HG03064 (cell line): ENCODE measurements at regions not wholly inside any gene's neighbourhood (a gene's known extent, or its start where the extent isn't known, plus 50 kb on each side); places are given as distances from the start of the nearest gene placed in this dataset.

Experiments used
- ATAC-seq: cut with Tn5 transposase; IDR thresholded peaks from one replicate; pipeline ENCODE4 v1.9.1; 2021; ENCODE audit warnings: low read depth; ENCODE audit not compliant: unreplicated experiment

DNA sequence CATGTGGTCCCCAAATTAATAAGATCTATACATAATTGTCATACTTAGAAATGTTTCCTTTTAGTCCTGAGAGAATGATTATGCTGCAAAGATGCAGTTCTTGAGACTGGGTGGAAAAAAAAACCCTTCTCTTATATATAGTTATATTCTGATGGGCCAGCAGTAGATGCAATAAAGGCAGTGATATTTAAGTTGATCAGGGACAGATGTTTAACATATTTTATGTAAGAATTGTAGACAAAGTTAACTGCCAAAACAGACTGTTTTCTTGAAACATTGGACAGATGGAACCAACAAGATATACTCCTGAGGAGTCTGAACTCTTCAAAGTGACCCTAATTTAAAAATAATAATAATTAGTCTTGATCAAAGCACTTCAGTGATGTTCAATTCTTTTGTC is 172.0 kb upstream of the LRIG1 start:
- no peak for ATAC-seq

DNA sequence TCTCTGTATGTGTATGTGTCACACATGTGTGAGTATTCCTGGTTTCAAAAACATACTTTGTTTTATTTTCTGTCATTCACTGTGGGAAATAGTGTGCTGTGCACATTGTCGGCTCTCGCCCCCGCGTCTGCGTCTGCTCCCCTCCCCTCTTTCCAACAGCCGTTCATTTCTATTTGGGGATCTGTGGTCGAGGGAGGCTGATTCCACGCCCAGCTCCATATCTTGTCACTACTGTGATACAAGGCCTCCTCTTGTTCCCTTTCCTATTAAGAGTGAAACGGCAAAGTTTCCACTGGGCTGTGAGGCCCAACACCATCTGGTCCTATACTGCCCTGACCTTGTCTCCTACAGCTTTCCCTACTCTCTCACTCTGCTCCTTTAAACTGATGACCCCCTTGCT is 172.5 kb upstream of the LRIG1 start:
- ATAC-seq, result no peak

DNA sequence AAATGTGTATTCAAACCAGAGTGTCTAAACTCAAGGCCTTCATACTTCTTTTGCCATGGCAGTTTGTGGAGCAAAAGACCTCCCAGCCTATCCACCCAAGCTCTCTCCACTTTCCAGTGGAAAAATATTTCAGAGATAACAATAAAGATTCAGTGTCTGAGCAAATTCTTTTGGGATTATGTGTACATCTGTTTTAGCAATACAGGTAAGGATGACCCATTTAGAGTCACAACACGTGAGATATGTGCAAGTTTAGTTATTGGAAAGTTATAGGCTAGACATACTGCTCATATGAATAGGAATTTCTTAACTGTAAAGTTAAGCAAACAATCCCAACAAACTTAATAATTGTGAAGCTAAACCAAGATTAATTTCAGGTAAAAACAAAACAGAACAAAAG is 174.5 kb upstream of the LRIG1 start:
- no peak for ATAC-seq

DNA sequence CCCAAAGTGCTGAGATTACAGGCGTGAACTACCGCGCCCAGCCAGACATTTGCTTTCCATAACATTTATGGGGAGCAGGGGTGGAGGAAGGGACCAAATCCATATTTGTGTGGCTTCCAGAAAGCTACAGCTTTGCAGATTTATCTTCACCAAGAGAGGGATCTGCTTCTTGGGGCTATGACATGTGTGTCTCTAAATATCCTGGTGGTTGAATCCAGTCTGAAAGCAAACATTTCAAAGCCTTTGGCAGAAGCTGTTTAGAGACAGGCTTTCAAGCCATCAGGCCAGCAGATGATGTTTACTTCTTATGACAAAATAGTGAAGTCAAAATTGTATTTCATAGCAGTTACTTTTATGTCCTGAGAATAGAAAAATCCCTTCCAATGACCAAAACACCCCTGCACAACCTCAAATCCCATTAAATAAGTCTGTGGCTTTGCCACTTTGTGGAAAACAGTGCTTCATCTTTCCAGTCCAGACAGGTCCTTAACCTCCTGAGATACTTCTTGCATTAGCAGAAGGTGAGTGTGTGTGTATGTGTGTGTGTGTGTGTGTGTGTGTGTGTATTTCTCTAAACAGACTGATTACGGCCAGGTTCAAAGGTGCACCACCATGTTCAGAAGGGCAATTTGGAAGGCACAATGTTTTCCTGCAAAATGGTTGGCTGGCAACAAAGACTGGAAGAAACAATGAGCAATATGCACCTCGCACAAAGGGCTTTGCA is 191.4 kb upstream of the LRIG1 start:
- ATAC-seq, result no peak

DNA sequence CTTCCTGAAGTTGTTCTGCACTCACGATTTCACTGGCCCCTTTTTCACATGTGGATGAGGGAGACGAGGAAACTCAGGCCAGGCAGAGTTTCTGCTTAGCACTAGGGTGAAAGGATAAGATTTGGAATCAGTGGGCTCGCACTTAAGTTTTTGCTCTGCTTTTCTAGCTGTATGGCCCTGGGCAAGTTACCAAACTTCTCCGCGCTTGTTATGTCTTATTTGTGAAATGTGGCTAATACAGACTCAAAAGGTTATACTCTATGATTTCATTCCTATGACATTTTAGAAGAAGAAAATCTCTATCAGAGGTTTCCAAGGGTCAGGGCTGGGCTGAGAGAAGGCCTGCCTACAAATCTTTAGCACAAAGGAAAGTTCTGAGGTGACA is 191.9 kb upstream of the LRIG1 start:
- no peak for ATAC-seq

DNA sequence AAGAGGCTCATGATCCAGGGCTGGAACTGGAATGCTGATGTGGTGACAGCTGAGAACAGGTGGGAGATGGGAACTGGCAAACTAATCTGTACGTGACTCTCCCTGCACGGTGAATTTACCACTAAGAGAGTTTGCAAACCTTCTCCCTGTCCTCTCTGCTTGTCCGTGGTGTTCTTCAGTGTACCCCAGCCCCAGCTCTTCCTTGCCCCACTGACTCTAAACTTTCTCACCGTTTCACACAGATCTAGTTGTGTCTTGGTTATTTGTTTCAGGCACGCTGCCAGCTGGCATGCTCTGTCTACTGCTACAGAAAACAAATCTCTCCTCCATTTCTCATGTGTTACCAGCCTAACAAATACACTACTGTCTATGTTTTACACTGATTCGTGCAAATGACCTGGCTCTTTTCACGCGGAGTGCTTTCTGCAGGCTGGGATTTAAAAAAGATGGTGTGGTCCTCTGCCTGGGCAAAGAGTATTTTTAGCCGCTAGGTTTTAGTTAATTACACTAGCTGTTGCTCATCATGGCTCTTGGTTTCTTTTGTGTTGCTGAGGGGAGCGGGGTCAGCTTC is 192.7 kb upstream of the LRIG1 start:
- ATAC-seq, result no peak

DNA sequence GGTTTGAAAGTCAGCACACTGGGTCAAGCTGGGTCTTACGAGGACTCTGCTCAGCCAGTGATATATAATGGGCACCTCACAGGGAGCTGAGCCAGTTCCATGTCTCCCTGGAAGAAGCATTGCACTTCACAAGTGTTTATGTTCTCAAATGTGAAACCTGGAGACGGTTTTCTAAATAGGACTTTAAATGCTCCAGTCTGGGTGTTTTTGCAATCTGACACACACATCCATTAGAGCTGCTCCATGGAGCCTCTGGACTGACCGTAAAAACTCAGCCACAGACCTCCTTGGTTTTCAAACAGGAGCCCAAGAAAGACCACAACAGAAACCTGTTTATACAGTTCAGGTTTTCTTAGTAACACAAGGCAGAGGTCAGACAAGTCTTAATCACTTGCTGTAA is 201.3 kb upstream of the LRIG1 start:
- ATAC-seq, result no peak

DNA sequence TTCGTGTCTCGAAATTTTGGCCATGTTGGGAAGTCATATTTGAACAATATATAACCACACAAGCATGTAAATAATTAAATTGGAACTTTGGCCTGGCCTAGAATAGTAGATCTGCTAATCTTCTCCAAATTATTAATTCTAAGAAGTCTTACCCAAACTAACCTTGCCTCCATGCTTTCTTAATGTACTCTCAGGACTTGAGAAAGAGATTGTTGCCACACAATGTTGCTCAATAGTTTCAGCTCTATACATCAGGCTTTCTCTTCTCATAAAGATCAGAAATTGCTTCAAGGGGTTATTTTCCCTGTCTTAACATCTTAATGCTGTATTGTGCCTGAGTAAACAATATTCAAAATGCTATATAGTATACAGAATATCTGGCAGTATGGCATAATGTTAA is 202.7 kb upstream of the LRIG1 start:
- ATAC-seq, result no peak

DNA sequence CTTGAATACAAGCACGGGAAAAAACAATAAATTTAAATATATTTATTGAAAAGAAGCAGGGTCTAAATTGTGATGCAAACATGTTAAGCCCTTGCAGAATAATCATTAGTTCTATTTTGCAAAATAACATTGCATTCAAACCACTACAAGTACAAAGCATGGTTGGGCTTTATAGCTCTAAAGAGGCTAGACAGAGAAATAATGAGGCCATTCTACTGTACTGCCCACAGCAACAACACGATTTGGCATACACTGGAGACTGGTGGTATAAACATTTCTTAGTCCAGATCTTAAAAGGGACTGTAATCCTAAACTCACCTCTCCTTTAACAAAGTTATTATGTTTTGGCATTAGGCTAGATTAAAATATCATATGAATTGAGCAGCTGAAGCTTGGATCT is 204.3 kb upstream of the LRIG1 start:
- ATAC-seq, result no peak

DNA sequence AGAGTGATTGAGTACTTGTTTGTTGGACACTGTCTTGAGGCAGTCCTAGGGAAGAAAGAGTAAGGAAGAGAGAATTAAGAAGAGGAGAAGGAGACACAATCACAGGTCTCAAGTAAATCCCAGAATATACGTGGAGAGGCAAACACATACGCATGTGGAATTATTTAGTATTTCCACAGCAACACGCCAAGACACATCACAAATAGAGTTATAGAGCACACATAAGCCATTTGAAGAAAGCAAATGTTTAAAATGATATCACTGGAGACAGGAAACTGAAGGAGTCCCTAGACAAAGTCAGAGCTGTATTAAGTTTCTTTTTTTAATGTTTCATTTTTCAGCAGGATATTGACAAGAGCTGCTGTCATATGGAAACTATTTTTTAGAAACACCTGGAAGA is 206.1 kb upstream of the LRIG1 start:
- no peak for ATAC-seq

DNA sequence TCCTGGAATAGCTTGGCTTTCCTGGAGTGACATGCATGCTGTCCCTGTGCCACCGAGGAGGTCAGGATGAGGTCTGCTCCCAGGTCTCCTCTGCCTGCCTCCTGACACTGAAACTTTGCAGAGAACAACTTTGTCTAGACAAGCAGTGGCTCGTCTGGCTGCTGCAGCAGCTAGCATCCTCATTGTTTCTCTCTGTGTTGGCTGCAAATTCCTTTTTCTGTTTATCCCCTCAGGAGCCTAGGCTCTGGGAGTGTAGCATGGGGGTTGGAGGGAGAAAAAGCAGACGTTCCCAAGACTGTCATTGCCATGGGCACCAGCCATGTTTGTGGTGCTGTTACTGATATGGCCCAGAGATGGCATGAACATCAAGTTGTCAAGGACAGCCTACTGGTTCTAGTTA is 208.7 kb upstream of the LRIG1 start:
- ATAC-seq, result no peak

DNA sequence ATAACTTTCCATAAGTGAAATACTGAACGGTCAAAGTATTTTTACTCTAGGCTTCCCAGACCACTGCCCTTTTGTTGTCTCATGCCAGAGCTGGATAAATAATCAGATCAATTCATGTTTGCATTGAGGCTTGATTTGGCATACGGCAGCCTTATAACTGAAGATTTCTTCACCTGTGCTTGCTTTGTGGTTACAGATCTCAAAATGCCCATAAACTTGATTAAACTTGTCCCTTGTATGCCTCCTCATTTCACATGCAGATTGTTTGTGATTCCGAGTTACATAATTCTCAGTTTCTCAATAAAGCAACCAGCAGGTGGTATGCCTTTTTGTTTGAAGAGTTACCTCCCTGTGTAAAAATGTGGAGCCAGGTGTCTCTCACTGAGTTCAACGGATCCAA is 211.4 kb upstream of the LRIG1 start:
- ATAC-seq, result no peak

DNA sequence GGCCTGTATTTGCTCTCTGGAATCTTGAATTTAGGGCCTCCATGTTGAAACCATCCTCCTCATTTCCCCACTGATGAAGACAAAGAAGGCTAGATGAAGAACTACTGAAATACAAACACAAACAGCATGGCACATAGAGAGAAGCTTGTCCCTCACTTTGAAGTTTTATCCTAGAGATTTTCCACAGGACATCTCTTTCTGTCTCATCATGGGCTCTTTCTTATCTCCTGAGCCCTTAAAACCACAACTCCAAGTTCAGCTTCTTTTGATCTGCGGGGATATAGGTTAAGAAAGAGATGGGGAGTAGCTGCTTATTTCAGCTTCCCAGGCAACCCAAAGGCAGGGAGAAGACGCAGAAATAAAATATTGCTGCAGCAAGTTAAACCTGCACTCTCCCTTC is 213.1 kb upstream of the LRIG1 start:
- ATAC-seq, result no peak

DNA sequence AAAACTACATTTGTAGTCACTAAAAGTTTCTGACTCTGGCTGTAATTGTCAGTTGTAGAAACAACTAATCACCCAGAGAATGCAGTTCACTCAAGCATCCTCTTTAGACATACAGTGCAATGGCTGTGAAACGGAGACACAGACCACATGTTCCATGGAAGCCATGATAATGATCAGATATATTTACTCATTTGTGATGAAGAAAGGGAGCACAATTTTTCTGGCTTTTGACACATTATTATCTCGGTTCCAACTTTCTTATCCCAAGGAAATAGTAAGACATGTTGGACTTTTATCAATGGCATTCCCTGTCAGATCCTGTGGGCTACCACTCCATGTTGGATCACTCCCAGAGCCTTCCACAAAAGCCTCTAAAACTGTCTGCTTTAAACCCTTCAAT is 215.0 kb upstream of the LRIG1 start:
- ATAC-seq, result no peak

DNA sequence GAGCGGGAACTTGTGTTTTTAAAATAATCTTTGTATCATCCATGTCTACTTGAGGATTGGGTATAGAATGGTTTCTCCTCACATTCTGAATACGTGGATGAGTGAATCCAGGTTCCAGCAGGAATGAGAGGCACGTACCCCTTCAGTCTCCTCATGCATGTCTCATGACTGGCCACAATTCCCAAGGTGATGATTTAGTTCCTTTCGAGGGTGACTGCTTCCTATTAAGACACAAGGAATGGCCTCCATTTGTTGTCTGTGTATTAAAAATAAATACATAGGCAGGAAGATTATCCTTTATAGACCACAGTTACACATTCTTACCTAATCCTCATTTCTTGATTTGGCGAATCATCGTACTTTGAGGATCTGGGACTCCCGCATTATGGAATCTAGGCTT is 217.0 kb upstream of the LRIG1 start:
- ATAC-seq, result no peak

DNA sequence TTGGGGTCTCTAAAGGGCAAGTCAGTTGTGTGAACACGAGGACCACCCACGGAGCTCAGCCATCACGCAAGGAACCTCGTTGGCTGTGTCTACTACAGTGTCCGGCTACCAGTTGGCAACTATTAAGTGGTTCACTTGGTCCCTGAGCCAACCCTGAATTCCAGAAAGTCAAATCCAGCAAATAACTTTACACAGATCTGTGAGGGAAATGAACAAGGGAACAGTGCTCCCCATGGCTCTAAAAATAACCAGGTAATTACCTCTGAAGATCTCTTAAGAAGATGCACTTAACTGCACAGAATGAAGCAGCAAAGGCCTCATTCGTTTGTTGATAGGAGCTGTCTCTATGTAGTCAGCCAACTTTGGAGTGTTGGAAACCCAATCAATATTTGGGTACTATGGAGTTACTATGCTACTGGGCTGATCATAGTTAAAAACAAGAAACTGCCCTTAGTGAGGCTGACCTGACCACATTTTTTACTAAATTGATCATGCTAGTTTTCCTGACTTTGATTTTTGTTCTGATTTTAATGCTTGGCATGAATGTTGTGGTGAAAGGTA is 219.1 kb upstream of the LRIG1 start:
- ATAC-seq, result no peak

DNA sequence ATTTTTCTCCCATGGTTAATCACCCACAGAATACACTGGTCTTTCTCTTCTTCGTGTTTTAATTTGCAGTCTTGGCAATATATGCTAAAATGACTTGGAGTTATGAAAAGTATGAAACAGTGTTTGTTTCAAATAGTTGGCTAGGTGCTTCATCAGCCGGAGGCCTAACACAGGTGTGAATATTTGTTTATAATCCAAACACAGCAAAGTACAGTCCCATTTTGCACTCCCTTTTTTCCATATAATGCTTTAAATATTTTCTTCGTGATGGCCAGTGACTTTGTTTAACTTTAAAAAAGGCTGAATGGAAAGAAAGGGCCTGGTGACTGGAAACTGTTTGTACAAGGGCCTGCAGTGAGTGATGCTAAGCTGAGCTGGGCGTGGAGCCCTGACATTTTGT is 219.7 kb upstream of the LRIG1 start:
- ATAC-seq, result no peak

DNA sequence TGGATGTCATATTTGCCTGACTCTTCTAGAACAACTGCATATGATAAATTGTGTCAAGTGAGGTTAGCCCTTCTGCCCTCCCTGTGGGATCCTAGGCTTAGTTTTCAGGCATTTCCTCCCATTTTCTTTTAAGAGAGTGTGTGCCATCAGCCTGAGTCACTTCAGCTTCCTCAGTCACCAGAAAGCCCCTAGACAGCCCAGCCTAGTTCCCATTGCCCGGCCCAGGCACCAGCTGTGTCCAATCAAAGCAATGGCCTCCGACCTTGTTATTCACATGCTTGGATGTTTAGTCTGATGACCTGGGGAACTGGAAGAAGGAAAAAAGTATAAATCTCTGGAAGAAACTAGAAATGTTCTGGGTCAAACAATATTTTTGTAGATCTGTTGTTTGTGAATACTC is 221.9 kb upstream of the LRIG1 start:
- ATAC-seq, result no peak

DNA sequence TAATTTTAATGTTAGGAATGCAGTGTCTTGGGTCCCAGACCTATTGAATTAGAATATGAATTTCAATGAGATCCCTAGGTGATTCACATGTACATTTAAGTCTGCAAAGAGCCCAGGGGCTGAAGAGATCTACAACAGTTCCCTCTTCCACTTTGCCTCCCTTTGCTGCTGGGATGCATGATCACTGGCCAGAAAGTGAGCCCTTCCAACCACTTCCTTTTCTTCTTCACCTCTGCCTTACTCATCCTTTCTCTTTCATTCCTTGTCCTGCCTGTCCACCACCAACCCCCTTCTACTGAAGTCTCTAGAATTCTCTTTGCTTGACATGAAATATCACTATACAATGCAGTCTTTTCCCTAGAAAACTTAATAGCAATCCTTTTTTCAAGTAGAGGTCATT is 222.4 kb upstream of the LRIG1 start:
- ATAC-seq, result no peak

DNA sequence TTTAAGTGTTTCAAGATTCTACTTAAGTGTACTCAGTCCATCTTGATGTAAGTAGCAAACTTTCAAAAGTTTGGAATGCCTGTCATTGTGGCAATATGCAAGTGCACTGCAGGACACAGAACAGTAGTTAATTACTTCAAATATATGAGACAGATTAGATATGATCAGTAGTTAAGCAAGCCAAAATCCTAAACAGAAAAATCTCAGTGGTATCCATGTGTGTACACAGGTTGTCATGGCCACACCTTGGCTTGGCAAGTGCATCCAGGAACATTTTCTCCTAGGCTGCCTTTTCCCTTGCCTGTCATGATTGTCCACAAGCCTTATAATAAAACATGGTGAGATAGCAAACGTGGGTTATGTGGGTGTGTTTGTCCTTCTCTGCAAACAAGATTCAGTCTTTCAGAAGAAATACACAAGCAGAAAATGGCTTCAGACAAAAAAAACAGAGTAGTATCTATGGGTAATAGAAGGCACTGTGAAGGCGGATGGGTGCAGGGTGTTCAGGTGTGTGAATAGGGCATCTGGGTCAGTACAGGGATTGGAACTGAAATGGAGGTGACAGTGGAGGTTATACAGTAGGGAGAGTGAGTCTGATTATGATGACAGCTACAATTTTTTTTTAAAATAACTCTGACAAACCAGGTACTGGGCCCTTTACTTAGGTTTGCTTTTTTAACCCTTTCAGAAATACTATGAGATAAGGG is 229.0 kb upstream of the LRIG1 start:
- no peak for ATAC-seq

DNA sequence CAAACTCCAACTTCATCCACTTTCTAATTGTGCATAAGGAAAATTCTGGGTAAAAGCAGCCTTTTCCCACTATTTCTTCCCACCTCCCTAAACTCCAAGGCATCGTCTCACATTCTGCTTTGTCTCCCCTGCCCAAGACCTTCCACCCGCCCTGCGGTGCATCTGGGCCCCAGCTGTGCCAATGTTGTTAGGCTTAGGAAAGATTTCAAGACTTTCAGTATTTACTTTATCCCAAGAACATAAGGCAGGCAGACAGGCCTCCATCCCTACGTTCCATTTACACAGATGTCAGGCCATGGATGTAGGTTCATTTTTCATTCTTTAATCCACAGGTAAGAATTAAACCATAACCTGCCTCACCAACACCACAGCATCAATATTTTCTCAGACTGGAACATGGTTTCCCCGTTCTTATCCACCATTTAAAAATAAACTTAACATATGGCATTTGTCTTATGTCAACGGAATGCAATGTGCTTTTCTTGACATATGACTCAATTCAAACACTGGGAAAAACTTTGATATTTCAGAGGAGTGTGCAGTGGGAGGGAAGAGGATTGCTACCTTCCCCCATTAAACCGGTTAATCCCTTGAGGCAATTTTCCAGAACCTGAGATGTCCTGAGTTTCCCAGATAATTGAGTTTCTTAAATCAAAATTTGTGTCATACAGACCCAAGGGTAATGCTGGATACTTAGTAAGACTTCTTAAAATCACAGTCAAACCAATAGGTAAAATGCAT is 238.0 kb upstream of the LRIG1 start:
- ATAC-seq, result no peak
